B cell (primary cell): ENCODE measurements at regions not wholly inside any gene's neighbourhood (a gene's known extent, or its start where the extent isn't known, plus 50 kb on each side); places are given as distances from the start of the nearest gene placed in this dataset.

Experiments
- CTCF ChIP-seq: fragments of 200-600 bp; IDR thresholded peaks from one replicate; pipeline ENCODE4 v1.8.0; 2022; ENCODE audit warnings: antibody characterized with exemption, mild to moderate bottlenecking
- EZH2 ChIP-seq: IDR thresholded peaks from 2 replicates; pipeline ENCODE4 v1.6.1; 2012; ENCODE audit warnings: borderline replicate concordance, low read depth, mild to moderate bottlenecking, moderate library complexity, low read length; ENCODE audit not compliant: insufficient read depth, poor library complexity, severe bottlenecking

- no peak for TF ChIP-seq CTCF
- TF ChIP-seq EZH2 = no peak
Observed at GRCh38 chr4:45471335-45471734, 652.5 kb downstream of the GABRG1 start.
